DOHH2 (cell line): ENCODE measurements at regions not wholly inside any gene's neighbourhood (a gene's known extent, or its start where the extent isn't known, plus 50 kb on each side); places are given as distances from the start of the nearest gene placed in this dataset.

Experiments used
- CTCF ChIP-seq: fragments of 200-600 bp; sonication (generic); IDR thresholded peaks from one replicate; pipeline ENCODE4 v1.5.1; 2014; ENCODE audit warnings: antibody characterized with exemption, mild to moderate bottlenecking, low read depth, low read length; ENCODE audit not compliant: poor library complexity, severe bottlenecking
- EZH2phosphoT487 ChIP-seq: fragments of 200-600 bp; sonication (generic); IDR thresholded peaks from 2 replicates; pipeline ENCODE4 v1.6.1; 2017; ENCODE audit warnings: borderline replicate concordance, mild to moderate bottlenecking, antibody characterized with exemption, low read length, moderate library complexity, mixed read lengths

- TF ChIP-seq CTCF (no peak), EZH2phosphoT487 (no peak)
These were observed 118.4 kb upstream of the RMP24 start for GRCh38 chr18:35854095-35854494.
